COR-L47 (cell line): ENCODE measurements at regions not wholly inside any gene's neighbourhood (a gene's known extent, or its start where the extent isn't known, plus 50 kb on each side); places are given as distances from the start of the nearest gene placed in this dataset.

Source experiments
- DNase-seq: peaks from one replicate; lab custom pipeline; 2025; lab: John Stamatoyannopoulos, UW

DNA sequence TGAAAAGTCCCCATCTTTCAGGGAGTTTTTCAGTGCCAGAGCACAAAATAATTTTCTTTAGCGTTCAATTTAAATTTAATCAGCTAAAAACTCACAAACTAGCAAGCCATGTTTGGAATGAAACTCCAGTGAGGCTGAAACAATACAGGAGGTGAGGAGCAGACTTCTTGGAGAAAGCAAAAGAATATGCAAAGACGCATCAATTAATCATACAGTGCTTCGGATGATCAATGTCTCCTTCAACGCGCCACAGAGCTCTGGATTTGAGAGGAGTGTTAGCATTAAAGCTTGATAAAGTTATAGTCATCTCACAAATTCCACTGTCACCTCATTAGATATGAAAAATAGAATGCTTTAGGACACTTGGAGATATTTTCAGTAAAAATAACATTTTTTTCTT lies 248.0 kb downstream of the WDR11 start:
- no peak for DNase-seq

DNA sequence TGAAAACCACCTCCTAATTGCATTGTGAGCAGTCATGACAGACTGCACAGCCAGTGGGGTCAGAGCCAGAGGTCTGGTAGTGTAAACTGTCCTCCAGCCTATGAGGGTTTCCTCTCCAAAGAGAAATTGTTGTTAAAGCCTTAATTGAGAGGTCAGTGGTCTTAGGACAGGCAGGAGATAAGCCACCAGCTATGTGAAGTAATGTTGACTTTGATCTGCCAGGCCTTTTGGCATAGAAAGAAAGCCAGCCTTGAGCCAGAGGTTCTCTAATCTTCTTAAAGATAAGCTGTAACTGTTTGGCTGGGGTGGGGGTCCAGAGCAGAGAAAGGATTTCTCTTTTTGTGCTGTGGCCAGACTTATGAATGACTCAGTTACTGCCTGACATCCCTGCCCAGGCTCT lies 248.4 kb downstream of the WDR11 start:
- no peak for DNase-seq

DNA sequence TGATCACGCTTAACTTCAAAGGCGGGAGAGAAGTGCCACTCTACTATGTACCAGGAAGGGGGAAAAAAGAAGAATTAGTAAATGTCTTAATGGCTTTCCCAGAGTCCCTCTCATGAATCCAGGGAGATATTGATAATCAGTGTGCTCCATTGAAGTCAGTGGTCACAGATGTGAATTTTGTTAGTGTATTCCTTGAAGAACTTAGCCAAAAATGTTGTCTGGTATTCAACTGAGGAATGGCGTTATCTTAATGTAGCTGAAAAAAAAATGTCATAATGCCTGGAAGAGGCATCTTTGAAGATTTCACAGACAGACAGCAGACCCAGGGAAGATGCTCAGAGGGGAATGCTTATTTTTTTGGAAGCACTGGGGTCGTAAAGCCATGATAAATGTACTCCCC lies 250.4 kb downstream of the WDR11 start:
- DNase-seq, result no peak

DNA sequence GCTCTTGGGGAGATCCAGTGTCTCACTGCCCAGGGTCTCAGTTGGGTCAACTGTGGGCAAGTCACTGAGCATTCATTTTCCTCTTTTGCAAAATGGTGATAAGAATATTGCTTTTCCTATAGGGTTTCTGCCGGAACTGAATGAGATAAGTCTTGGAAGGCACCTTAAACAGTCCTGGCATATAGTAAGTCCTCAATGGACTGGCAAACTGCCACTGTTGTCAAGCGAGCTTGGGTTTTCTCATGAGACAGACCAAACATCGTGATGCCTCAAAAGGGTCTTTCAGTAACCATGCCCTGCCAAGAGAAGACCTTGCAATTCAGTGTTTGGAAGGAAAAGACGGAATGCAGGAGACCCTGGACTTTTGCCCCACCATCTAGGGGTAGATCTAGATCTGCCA lies 251.5 kb downstream of the WDR11 start:
- DNase-seq, result no peak

DNA sequence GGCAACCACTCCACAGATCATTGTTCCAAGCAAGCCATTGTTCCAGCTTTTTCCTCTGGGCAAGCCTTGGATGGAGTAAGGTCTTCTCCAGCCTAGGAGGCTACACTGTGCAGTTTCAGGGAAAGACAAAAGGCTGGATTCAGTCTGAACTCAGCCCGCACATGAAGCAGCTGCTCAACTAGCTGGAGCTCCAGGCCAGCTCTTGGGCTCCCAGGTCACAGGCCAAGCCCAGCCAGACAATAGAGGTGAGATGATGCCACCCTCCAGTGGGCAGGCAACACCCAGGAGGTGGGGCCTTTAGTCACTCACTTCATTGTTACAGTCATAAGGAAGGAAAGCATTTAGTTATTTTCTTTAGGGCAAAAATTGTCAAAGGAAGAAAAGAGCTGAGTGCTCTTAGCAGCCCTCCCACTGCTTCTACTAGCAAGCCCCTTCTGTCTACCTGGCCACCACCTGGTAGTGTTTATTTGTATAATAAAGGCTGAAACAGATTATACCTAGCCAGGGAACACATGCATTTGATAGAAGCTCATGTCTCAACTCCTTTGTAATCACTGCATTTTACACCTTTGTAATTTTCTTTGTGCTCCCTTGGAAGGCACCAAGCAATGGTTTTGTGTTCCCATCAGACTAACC lies 253.4 kb downstream of the WDR11 start:
- peak; percentile 74 for DNase-seq

DNA sequence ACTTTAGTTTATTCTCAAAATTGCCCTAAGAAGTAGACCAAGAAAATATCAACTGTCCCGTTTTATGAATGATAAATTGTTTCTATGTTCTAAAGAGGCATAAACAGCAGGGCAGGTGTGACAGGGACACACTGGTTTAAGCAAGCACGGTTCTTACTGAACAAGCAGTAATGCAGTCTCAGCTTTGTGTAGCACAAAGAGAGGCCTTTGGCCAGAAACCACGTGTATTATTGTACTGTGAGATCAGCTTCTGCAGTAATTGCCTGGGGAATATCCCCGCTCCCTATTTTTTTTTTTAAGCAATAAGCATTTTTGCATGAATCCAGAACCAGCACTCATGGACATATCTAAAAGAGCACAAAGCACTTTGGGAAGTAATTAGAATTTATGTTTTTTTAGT lies 255.4 kb downstream of the WDR11 start:
- no peak for DNase-seq

DNA sequence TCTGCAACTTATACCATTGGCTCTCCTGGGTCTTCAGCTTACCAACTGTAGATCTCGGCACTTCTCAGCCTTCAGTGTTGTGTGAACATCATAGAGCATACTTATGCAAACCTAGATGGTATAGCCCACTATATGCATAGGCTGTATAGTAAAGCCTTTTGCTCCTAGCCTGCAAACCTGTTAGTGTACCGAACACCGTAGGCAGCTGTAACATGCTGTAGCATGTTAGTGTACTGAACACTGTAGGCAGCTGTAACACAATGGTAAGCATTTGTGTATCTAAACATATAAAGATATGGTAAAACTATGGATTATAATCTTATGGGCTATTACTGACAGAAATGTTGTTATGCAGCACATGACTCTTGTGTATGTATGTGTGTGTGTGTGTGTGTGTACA lies 256.9 kb downstream of the WDR11 start:
- DNase-seq, result no peak

DNA sequence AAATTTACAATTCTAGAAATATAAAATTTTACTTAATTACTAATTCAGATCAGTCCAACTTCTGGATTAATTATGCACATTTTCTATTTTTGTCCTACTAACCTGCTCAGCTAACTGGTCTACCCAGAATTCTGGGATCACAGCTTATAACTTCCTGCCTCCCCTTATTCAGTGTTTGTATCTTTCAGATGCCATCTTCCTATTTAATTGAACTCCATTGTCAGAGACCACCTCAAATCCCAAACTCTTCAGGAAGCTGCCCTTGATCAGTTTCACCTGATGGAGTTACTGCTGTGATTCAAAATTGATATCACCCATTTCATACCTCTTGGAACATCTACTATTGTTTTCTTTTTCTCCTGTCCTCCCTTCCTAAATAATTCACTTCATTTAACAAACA lies 259.2 kb downstream of the WDR11 start:
- no peak for DNase-seq

DNA sequence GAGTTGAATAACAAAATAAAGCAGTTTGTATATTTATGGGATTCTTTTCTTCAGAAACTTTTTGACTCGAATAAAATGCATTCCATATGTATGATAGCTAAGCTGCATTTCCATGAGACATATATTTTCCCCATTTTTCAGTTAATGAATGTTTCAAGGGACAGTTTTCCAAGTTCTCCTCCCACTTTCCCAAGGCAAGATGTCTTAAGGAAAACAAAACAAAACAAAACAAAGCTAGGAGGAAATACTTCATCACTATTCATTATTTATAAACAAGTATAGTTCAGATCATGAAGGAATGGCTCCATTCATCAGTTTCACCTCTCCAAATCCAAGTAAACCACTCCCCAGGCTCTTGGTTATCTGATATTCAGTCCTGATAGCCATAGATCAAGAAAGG lies 261.0 kb downstream of the WDR11 start:
- no peak for DNase-seq

DNA sequence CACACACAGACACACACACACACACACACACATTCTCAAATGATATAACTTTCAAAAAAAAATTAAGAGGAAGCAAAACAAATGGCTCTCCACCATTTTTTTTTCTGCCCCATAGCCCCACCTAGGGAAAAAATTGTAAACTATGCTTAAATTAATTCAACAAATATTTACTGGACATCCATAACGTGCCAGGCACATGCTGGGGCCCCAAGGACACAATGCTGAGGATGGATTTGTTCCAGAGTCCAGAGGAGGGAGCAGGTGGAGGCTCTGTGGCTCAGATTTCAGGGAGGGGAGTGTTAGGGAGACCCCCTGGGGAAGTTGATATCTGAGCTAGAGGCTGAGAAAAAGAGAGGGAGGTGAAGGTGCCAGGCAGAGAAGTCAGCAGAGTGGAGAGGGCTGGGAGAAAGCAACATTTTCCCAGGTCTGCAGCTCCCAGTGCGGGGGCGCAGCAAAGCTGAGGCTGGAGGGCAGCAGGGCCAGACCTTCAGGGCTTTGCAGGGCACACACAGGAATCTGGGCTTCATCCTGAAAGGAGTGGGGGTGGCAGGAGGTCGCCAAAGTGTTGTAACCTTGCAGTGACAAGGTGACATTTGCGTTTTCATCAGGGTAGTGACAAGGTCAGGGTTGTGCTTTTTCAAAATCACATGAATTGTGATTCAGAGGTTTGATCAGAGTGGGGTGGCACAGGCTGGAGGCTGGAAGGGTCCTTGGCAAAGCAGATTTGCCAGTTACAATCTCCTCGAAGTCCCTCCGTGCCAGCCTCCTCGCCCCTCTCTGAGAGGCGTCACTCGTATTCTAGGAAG lies 261.6 kb downstream of the WDR11 start:
- peak; percentile 31 for DNase-seq

DNA sequence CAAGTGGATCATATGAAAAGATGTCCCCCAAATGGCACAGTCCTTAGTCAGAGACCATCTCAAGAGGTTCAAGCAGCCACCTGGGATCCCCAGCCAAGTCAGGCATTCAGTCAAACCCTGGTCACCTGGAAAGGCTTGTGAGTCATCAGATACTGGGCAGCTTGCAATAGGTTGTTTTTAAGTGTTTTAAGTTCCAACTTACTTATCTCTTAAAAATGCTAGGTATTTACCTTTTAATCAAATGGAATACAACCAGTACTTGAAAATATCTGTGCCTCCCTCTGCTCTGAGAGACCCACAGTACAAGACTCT lies 262.2 kb downstream of the WDR11 start:
- no peak for DNase-seq

DNA sequence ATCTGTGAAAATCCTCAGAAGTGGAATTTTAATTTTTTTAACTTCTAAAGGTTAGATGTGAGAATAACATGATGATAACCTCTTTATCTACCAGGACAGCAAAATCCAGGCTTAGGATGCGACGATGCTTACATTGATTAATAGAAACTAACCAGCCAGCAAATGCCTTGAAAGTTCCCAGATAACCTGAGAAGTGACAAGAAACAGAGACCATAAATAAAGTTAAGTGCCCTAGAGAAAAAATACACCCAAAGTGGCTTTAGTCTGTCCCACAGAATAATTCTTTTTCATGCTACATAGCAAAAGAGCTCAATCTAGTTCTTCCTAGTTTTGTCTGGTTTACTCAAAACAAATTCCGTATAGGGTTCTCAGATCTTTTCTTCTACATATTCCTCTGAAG lies 262.7 kb downstream of the WDR11 start:
- DNase-seq, result no peak

DNA sequence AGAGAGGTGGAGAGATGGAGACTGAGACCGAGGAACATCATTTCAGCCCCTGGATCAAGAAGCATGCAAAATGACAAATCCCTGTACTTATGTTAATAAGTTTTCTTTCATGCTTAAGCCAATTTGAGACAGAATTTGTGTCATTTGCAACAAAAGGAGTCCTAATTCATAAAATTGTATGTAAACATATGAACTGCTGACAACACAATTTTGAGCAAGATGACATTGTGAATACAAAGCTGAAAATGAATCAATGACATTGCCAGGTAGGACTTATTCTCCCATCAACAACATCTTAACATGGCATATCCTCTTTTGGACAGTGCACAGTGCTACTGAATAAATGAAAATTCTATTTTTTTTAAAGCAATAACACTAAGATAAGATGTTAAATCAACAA lies 264.0 kb downstream of the WDR11 start:
- DNase-seq, result no peak

DNA sequence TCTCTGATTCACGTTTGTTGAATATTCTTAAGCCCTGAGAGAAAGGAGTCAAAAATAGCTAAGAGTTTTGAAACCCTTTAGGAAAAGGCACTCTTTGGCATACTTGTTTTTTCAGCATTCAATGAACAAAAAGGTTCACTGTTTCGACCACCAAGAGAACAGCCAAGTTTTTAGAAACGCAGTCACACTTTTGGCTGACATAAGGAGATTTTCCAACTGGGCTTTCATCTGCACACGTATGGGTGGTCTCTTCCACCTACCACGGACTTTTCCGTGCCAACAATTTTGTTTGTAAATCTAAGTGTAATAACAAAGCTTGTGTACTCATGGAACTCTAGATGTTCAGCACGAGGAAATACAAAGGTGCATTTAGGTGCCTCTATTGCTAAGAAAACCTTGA lies 270.3 kb downstream of the WDR11 start:
- DNase-seq, result no peak

DNA sequence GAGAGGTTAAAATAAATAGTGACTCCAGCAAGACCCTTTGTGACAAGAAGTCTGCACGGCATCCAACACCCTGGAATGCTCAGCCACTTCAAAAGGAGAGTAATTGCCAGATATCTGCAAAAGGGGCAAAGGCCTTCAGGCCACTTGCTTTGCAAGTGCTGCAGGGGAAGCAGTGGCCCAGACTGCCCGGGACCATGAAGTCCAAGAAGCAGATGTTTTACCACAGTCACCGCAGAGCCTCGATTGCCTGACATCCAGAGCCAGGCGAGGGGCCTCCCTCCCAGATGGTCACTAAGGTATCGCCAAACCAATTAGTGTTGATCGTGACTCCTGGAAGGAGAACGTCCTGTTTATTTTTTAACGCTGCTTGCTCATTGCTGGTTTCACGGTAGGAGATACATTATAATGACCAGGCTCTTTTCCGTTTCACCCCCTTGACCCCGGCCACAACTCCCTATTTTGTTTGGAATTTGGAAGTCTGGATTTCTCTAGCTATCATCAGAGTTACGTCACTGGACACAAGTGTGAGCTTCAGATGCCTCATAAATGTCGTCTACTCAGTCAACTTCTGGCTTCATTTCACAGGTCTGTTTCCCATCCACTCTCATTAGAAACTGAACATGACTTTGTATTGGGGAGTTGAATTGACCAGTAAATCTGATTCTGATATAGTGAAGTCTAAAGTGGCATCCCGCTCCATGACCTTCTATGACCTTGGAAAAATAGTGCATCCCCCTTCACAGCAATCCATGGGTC lies 276.2 kb downstream of the WDR11 start:
- no peak for DNase-seq

DNA sequence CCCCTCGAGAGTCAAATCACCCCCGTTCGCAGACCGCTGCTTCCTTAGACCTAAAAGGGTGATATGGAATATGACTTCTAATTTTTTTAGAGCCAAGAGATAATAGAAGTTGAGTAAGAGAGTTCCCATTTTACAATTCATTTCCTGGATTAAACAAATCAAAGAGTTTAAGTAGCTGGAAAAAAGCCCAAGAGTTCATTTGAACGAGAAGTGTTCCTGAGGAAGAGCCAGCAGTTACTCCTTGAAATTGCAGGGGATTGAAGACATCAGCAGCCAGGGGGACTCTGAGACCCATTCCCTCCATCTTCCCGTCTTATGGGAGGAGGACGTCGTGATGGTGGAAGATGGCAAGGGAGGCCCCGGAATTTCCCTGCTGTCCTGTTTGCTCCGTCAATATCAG lies 277.0 kb downstream of the WDR11 start:
- DNase-seq, result no peak

DNA sequence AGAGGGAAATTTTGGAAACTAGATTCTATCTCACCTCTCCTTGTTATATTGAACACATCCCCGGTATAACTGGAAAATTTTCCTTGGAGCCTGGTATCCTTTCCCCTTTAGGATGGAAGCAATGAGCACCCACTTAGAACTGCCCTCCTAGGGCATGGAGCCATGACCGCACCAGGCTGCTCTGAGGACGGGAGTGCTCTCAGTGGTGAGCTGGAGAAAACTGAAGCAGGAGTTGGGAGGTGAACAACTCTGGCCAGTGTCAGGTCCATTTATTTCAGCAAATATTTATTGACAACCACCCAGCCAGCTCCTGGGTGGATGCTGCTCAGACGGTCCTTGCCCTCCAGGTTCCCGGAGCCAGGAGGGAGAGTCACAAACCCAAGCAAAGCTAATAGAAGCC lies 278.1 kb downstream of the WDR11 start:
- DNase-seq, result no peak

DNA sequence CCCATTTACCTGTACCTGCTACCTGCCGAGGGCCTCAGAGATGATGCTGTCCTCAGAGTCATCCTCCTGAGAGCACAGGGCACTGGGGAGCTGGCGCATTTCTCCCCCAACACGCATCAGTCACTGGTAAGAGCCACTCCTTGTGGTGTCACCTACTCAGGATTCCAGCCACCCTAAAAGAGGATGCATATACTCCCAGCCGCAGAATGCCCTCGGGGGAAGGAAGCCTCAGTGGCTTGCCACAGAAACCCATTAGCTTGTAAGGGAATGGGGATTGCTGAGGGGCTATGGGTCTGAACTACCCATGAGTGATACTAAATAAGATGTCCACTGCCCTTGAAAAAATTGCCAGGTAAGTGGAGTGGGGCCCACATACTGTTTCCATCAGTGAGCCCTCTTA lies 279.2 kb downstream of the WDR11 start:
- DNase-seq, result no peak

DNA sequence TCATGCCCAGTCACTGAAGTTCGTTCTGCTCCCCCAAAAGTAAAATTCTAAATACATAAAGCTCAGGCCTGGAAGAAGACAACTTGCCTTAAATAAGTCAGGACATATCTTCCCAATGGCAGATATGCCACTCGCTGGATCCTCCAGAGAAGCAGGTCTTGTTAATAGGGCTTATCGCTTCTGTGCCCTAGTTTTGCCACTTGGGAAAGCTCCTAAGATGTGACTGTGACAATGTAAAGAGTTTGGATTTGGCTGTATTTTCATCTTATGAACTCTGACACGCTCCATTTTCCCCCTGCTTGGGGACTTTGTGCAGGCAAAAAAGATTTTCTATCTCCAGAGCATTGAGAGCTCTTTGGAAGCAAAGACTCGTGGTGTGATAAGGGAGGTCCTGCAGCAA lies 279.9 kb downstream of the WDR11 start:
- no peak for DNase-seq

DNA sequence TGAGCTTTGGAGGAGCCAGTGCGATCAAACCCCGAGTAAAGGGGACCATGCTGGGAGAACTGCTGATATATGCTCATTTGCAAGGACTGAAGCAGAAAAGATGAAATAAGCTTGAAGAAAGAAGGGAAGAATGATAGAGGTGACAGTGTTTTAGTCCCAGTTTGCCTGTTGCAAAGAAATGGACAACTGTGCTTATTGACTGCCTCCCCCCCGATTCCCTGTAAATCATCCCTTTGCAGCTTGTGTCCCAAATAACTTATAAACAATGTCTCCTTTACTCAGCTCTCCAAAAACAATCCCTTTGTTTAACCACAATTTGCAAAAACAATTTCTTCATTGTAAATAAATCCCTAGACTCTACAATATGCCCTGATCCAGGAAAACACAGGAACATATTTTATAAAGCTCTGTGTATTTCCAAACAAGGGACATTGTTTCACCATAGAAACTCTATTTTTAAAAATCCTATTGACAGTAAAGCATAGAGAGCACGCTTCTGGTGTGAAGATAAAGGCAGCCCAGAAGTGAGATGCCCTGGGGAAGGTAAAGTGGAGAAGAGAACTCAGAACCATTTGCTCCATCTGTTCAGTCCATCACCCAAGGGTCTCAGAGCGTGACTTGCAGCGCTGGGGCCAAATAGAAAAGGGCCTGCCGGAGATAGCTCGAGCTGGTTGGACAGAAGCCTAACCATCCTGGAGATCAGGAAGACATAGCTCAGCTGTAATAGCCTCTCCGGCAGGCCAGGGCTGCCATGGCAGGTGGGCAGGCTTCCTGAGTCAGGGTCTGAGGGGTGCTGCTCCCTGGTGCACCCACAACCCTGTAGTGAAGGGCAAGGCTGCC lies 280.5 kb downstream of the WDR11 start:
- DNase-seq, result no peak

DNA sequence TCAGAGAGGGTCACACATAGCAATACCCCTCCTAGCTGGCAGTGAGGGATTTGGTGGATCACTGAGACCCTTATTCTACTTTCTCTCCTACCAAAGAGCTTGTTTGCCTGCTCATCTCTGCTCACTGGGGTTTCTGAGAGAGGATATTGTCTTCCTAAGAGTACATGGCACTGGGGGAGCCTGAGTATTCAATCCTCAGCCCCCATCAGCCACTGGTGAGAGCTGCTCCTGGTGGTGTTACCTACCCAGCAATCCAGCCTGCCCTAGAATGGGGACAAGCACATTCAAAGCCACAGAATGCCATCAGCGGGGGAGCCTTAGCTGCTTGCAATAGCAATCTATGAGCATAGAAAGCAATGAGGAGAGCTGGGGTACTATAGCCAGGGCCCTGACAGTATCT lies 281.1 kb downstream of the WDR11 start:
- no peak for DNase-seq

DNA sequence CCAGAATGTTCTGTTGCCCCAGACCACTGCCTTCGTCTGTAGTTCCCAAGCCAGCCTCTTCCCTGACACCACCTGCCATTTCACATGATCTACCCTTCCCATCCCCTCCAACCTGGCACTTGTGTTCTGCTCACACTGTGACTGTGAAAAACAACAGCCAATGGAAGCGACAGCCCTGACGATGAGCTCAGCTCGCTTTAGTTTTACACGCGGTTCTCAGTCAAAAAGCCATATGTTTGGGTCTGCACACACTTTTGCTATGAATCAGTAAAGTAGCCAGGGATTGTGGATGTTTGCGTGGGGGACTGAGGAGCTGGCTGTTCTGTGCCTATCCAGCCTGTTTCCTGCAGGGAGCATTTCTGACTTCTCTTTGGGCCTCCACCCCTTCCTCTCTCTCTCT lies 282.7 kb downstream of the WDR11 start:
- no peak for DNase-seq

DNA sequence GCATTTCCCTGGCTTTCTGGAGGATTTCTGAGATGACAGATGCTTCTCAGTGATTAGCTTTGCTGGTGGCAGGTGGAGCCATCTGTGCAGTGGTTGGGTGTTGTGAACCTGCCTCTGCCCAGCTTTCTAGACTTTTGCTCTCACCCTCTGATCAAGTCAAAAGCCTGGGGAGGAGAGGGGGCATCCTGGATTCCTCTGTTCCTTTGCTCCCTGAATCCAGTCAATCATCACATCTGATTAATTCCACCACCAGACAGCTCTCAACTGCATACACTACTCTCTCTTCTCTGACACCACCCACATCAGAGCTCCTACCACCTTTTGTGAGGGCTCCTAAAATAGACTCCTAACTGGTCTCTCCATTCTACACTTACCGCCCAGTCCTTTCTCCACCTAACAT lies 283.5 kb downstream of the WDR11 start:
- no peak for DNase-seq
